A673 (cell line): ENCODE measurements at regions not wholly inside any gene's neighbourhood (a gene's known extent, or its start where the extent isn't known, plus 50 kb on each side); places are given as distances from the start of the nearest gene placed in this dataset.

ENCODE experiments used
- CTCF ChIP-seq: fragments of 300-800, 200-600 bp; sonication (generic); conservative IDR thresholded peaks from 2 replicates; pipeline ENCODE4 v1.5.1; 2017; ENCODE audit warnings: low read depth, mild to moderate bottlenecking, antibody characterized with exemption, low read length, moderate library complexity, mixed read lengths
- EZH2 ChIP-seq: fragments of 200-600 bp; sonication (generic); IDR thresholded peaks from 2 replicates; pipeline ENCODE4 v1.6.1; 2017; ENCODE audit warnings: borderline replicate concordance, low read depth, mild to moderate bottlenecking, mixed read lengths, antibody characterized with exemption, low read length; ENCODE audit not compliant: poor library complexity, severe bottlenecking

- no peak for TF ChIP-seq CTCF
- no peak for TF ChIP-seq EZH2
Measured at GRCh38 chr5:152052470-152052869, 127.8 kb upstream of the GLRA1 start.
